ENCODE measurements at regions not wholly inside any gene's neighbourhood (a gene's known extent, or its start where the extent isn't known, plus 50 kb on each side); places are given as distances from the start of the nearest gene placed in this dataset.

- DNase-seq: no peak
Observed at GRCh38 chr2:217070611-217071010, 210.7 kb upstream of the TNP1 start.

GRCh38 chr2:217070043-217070430, 210.2 kb upstream of the TNP1 start:
- no peak for DNase-seq

GRCh38 chr2:217069263-217070042, 209.6 kb upstream of the TNP1 start:
- DNase-seq: no peak

GRCh38 chr2:217068677-217069250, 208.9 kb upstream of the TNP1 start:
- no peak for DNase-seq

GRCh38 chr2:217067787-217068186, 207.9 kb upstream of the TNP1 start:
- no peak for DNase-seq

- no peak for DNase-seq
Observed at GRCh38 chr2:217066510-217067270, 206.8 kb upstream of the TNP1 start.

- DNase-seq: no peak
Observed at GRCh38 chr2:217065695-217066405, 206.0 kb upstream of the TNP1 start.

GRCh38 chr2:217065012-217065290, 205.1 kb upstream of the TNP1 start:
- no peak for DNase-seq

- no peak for DNase-seq
Observed at GRCh38 chr2:217064234-217065011, 204.6 kb upstream of the TNP1 start.

GRCh38 chr2:217063238-217063755, 203.4 kb upstream of the TNP1 start:
- no peak for DNase-seq

GRCh38 chr2:217062768-217063167, 202.9 kb upstream of the TNP1 start:
- no peak for DNase-seq

GRCh38 chr2:217061916-217062505, 202.1 kb upstream of the TNP1 start:
- DNase-seq: no peak

GRCh38 chr2:217060951-217061547, 201.2 kb upstream of the TNP1 start:
- no peak for DNase-seq

- no peak for DNase-seq
Observed at GRCh38 chr2:217060516-217060915, 200.7 kb upstream of the TNP1 start.

GRCh38 chr2:217058791-217059755, 199.2 kb upstream of the TNP1 start:
- DNase-seq: no peak

- no peak for DNase-seq
Observed at GRCh38 chr2:217057773-217058172, 197.9 kb upstream of the TNP1 start.

- no peak for DNase-seq
Observed at GRCh38 chr2:217055624-217056023, 195.8 kb upstream of the TNP1 start.

GRCh38 chr2:217054791-217055190, 194.9 kb upstream of the TNP1 start:
- no peak for DNase-seq

GRCh38 chr2:217052856-217053577, 193.2 kb upstream of the TNP1 start:
- DNase-seq: no peak

GRCh38 chr2:217051416-217051815, 191.6 kb upstream of the TNP1 start:
- no peak for DNase-seq
